ENCODE measurements at regions not wholly inside any gene's neighbourhood (a gene's known extent, or its start where the extent isn't known, plus 50 kb on each side); places are given as distances from the start of the nearest gene placed in this dataset.

DNA sequence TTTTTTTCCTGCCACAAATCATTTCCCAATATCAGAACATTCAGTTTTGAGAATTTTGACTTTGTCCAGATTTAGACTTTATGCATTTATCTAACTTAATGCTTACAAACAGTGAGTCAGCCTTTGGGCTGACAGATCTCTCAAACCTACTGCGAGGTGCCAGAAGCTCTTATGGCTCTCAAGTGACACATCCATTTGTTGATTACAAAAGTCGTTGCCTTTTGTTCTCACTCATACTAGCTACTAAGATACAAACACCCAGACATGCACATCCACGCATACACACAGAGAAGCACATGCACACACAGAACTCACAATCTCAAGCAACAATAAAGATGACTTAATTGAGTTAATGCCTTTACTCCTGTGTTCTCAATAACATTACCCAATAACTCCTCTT lies 1147.5 kb downstream of the DIAPH3 start:
- no peak overlapping the region for H3K4me2 ChIP-seq (ENCODE audit: low read length)
- H3K27me3 ChIP-seq (ENCODE audit: control insufficient read depth, low read length) = no peaks in the 10 kb centered on the region
- H3F3A ChIP-seq (ENCODE audit: control insufficient read depth, insufficient read depth) = no peaks in the 10 kb centered on the region
- H3K9me2 ChIP-seq (replicated peaks; ENCODE audit: control insufficient read depth, low read length) = no peaks in the 10 kb centered on the region
- no peaks in the 10 kb centered on the region for H3K36me3 ChIP-seq (ENCODE audit: control insufficient read depth, low read length)
- no peaks in the 10 kb centered on the region for H4K20me1 ChIP-seq (ENCODE audit: control insufficient read depth, insufficient read depth, low read depth, low read length)
- no peaks in the 10 kb centered on the region for H3K4me1 ChIP-seq (ENCODE audit: control insufficient read depth, low read length)
- H3K4me3 ChIP-seq (ENCODE audit: low read length) = no peak overlapping the region
- H3K9me3 ChIP-seq (ENCODE audit: control insufficient read depth, insufficient read depth, low read length) = no peaks in the 10 kb centered on the region
- no peak overlapping the region for H3K27ac ChIP-seq (ENCODE audit: low read depth, low read length)
- H3K79me2 ChIP-seq (ENCODE audit: control insufficient read depth, low read length) = no peaks in the 10 kb centered on the region
- TF ChIP-seq, protein P1, sequence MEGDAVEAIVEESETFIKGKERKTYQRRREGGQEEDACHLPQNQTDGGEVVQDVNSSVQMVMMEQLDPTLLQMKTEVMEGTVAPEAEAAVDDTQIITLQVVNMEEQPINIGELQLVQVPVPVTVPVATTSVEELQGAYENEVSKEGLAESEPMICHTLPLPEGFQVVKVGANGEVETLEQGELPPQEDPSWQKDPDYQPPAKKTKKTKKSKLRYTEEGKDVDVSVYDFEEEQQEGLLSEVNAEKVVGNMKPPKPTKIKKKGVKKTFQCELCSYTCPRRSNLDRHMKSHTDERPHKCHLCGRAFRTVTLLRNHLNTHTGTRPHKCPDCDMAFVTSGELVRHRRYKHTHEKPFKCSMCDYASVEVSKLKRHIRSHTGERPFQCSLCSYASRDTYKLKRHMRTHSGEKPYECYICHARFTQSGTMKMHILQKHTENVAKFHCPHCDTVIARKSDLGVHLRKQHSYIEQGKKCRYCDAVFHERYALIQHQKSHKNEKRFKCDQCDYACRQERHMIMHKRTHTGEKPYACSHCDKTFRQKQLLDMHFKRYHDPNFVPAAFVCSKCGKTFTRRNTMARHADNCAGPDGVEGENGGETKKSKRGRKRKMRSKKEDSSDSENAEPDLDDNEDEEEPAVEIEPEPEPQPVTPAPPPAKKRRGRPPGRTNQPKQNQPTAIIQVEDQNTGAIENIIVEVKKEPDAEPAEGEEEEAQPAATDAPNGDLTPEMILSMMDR (IDR thresholded peaks at IDR 0.05; ENCODE audit: low read depth, low read length, poor library complexity, severe bottlenecking) = no peak
- TF ChIP-seq EZH2phosphoT487 (IDR thresholded peaks at IDR 0.05; ENCODE audit: borderline replicate concordance, low read length) = no peak

DNA sequence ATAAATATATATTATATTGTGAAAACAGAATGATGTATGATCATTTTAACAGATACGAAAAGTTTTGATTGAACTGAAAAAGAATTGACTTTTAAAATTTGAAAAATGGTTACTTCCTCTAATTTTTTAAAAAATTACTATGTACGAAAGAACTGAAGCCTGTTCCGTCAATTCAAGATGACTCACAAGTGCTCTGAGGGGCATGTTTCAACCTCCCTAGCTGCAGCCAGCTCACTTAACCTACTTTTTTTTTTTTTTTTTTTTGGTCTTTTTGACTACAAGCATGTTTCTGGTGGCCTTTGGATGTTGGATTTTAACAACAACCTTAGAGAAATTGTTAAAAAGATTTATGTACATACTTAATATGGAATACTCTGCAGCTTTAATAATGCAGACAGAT lies 1139.3 kb downstream of the DIAPH3 start:
- Histone ChIP-seq H3K4me3 (ENCODE audit: low read length) (no peak overlapping the region), H3K27ac (ENCODE audit: low read depth, low read length) (no peak overlapping the region), H3K9me2 (replicated peaks; ENCODE audit: control insufficient read depth, low read length) (no peaks in the 10 kb centered on the region), H3K36me3 (ENCODE audit: control insufficient read depth, low read length) (no peaks in the 10 kb centered on the region), H3K9me3 (ENCODE audit: control insufficient read depth, insufficient read depth, low read length) (no peaks in the 10 kb centered on the region), H3K4me2 (ENCODE audit: low read length) (no peak overlapping the region), H3F3A (ENCODE audit: control insufficient read depth, insufficient read depth) (no peaks in the 10 kb centered on the region), H3K27me3 (ENCODE audit: control insufficient read depth, low read length) (no peaks in the 10 kb centered on the region), H3K79me2 (ENCODE audit: control insufficient read depth, low read length) (no peaks in the 10 kb centered on the region), H3K4me1 (ENCODE audit: control insufficient read depth, low read length) (no peaks in the 10 kb centered on the region), H4K20me1 (ENCODE audit: control insufficient read depth, insufficient read depth, low read depth, low read length) (no peaks in the 10 kb centered on the region)
- TF ChIP-seq, protein P1 (IDR thresholded peaks at IDR 0.05; ENCODE audit: low read depth, low read length, poor library complexity, severe bottlenecking) = no peak
- TF ChIP-seq EZH2phosphoT487 (IDR thresholded peaks at IDR 0.05; ENCODE audit: borderline replicate concordance, low read length) = no peak

DNA sequence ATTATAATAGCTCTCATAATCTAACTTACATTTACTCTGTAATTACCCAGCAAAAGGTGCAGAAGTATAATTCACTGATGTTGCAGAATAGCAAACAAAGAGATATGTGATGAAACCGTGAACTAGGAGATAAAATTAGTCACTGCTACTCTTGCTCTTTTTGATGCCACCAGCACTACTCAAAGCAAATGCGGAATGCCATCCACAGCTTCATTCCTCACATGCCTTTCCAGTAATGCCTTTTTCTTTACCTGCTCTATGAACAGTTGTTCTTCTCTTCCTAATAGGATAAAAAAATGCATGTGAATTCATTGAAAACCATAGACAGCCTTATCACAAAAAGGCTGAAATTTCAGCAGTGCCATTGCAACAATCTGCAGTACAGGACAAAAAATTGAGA lies 1129.5 kb downstream of the DIAPH3 start:
- Histone ChIP-seq H3K27ac (ENCODE audit: low read depth, low read length) (no peak overlapping the region), H3F3A (ENCODE audit: control insufficient read depth, insufficient read depth) (no peaks in the 10 kb centered on the region), H3K4me2 (ENCODE audit: low read length) (no peak overlapping the region), H3K4me3 (ENCODE audit: low read length) (no peak overlapping the region), H3K9me2 (replicated peaks; ENCODE audit: control insufficient read depth, low read length) (no peaks in the 10 kb centered on the region), H3K9me3 (ENCODE audit: control insufficient read depth, insufficient read depth, low read length) (no peaks in the 10 kb centered on the region), H3K79me2 (ENCODE audit: control insufficient read depth, low read length) (no peaks in the 10 kb centered on the region), H3K4me1 (ENCODE audit: control insufficient read depth, low read length) (no peaks in the 10 kb centered on the region), H4K20me1 (ENCODE audit: control insufficient read depth, insufficient read depth, low read depth, low read length) (no peaks in the 10 kb centered on the region), H3K36me3 (ENCODE audit: control insufficient read depth, low read length) (no peaks in the 10 kb centered on the region), H3K27me3 (ENCODE audit: control insufficient read depth, low read length) (no peaks in the 10 kb centered on the region)
- TF ChIP-seq, protein P1 (IDR thresholded peaks at IDR 0.05; ENCODE audit: low read depth, low read length, poor library complexity, severe bottlenecking) = no peak
- TF ChIP-seq EZH2phosphoT487 (IDR thresholded peaks at IDR 0.05; ENCODE audit: borderline replicate concordance, low read length) = no peak

DNA sequence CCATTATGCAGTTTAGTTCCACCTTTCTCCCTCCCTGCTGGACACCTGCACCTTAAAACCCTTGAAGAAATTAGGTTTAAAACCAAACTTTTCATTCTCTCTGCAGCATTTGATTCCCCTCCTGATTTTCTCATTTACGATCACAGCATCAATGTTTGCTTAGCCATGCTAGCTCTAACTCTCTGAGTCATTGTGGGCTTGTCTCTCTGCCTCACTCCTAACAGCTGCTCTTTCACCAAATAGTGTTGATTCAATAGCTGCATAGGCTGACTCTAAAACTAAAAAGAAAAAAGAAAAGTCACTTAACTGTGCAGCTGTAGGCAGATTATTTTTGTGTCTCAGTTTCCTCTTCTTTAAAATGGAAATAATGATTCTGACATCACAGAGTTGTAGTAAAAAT lies 1124.9 kb downstream of the DIAPH3 start:
- H3K27me3 ChIP-seq (ENCODE audit: control insufficient read depth, low read length) = no peaks in the 10 kb centered on the region
- H3K4me1 ChIP-seq (ENCODE audit: control insufficient read depth, low read length) = no peaks in the 10 kb centered on the region
- no peak overlapping the region for H3K4me3 ChIP-seq (ENCODE audit: low read length)
- H3K4me2 ChIP-seq (ENCODE audit: low read length) = no peak overlapping the region
- no peaks in the 10 kb centered on the region for H3K9me2 ChIP-seq (replicated peaks; ENCODE audit: control insufficient read depth, low read length)
- H4K20me1 ChIP-seq (ENCODE audit: control insufficient read depth, insufficient read depth, low read depth, low read length) = no peaks in the 10 kb centered on the region
- H3F3A ChIP-seq (ENCODE audit: control insufficient read depth, insufficient read depth) = no peaks in the 10 kb centered on the region
- H3K9me3 ChIP-seq (ENCODE audit: control insufficient read depth, insufficient read depth, low read length) = no peaks in the 10 kb centered on the region
- TF ChIP-seq, protein P1 (IDR thresholded peaks at IDR 0.05; ENCODE audit: low read depth, low read length, poor library complexity, severe bottlenecking) = no peak
- no peak for TF ChIP-seq EZH2phosphoT487 (IDR thresholded peaks at IDR 0.05; ENCODE audit: borderline replicate concordance, low read length)
- no peaks in the 10 kb centered on the region for H3K36me3 ChIP-seq (ENCODE audit: control insufficient read depth, low read length)
- no peaks in the 10 kb centered on the region for H3K79me2 ChIP-seq (ENCODE audit: control insufficient read depth, low read length)
- H3K27ac ChIP-seq (ENCODE audit: low read depth, low read length) = no peak overlapping the region

Data from DOHH2 (cell line).